Parathyroid adenoma (tissue), 2 donors: ENCODE measurements at regions not wholly inside any gene's neighbourhood (a gene's known extent, or its start where the extent isn't known, plus 50 kb on each side); places are given as distances from the start of the nearest gene placed in this dataset.

Experiments
- H2AFZ ChIP-seq: fragments of 300-600 bp; sonication (generic); one replicate; pipeline ENCODE4 v1.7.0; 2017; ENCODE audit warnings: antibody characterized with exemption, mild to moderate bottlenecking
- H3K27ac ChIP-seq: fragments of 300-600 bp; sonication (generic); one replicate; pipeline ENCODE4 v1.7.0; 2017
- H3K27me3 ChIP-seq: fragments of 300-600 bp; sonication (generic); one replicate; pipeline ENCODE4 v1.7.0; 2017; ENCODE audit warnings: low read length; ENCODE audit not compliant: control insufficient read depth, insufficient read depth
- H3K36me3 ChIP-seq: fragments of 300-600 bp; sonication (generic); one replicate; pipeline ENCODE4 v1.7.0; 2017; ENCODE audit warnings: low read length; ENCODE audit not compliant: control insufficient read depth, insufficient read depth
- H3K4me1 ChIP-seq: fragments of 300-600 bp; sonication (generic); one replicate; pipeline ENCODE4 v1.7.0; 2017; ENCODE audit warnings: control low read depth
- H3K4me2 ChIP-seq: fragments of 300-600 bp; sonication (generic); one replicate; pipeline ENCODE4 v1.7.0; 2017; ENCODE audit warnings: low read length
- H3K4me3 ChIP-seq: fragments of 300-600 bp; sonication (generic); one replicate; pipeline ENCODE4 v1.7.0; 2017; ENCODE audit warnings: low read depth, low read length
- H3K79me2 ChIP-seq: fragments of 300-600 bp; sonication (generic); one replicate; pipeline ENCODE4 v1.7.0; 2017; ENCODE audit warnings: control low read depth
- H3K9ac ChIP-seq: fragments of 300-600 bp; sonication (generic); one replicate; pipeline ENCODE4 v1.7.0; 2017; ENCODE audit warnings: mild to moderate bottlenecking
- H3K9me3 ChIP-seq: fragments of 300-600 bp; sonication (generic); one replicate; pipeline ENCODE4 v1.7.0; 2017; ENCODE audit warnings: low read length; ENCODE audit not compliant: control insufficient read depth
- TF ChIP-seq, protein P1 (sequence below): fragments of 300-600 bp; sonication (generic); IDR thresholded peaks from one replicate; pipeline ENCODE4 v1.7.0; 2017; ENCODE audit warnings: antibody characterized with exemption, mild to moderate bottlenecking
- donor health status: primary hyperparathyroidism.

GRCh38 chr10:25076506-25077177, 60.2 kb downstream of the THNSL1 start:
- Histone ChIP-seq H3K27ac (no peak overlapping the region), H3K4me2 (no peak overlapping the region), H3K4me1 (no peaks in the 10 kb centered on the region), H3K4me3 (no peak overlapping the region), H3K9me3 (no peaks in the 10 kb centered on the region), H2AFZ (no peak overlapping the region), H3K36me3 (no peaks in the 10 kb centered on the region), H3K9ac (no peak overlapping the region), H3K79me2 (no peaks in the 10 kb centered on the region), H3K27me3 (no peaks in the 10 kb centered on the region)
- TF ChIP-seq, protein P1, sequence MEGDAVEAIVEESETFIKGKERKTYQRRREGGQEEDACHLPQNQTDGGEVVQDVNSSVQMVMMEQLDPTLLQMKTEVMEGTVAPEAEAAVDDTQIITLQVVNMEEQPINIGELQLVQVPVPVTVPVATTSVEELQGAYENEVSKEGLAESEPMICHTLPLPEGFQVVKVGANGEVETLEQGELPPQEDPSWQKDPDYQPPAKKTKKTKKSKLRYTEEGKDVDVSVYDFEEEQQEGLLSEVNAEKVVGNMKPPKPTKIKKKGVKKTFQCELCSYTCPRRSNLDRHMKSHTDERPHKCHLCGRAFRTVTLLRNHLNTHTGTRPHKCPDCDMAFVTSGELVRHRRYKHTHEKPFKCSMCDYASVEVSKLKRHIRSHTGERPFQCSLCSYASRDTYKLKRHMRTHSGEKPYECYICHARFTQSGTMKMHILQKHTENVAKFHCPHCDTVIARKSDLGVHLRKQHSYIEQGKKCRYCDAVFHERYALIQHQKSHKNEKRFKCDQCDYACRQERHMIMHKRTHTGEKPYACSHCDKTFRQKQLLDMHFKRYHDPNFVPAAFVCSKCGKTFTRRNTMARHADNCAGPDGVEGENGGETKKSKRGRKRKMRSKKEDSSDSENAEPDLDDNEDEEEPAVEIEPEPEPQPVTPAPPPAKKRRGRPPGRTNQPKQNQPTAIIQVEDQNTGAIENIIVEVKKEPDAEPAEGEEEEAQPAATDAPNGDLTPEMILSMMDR = no peak

DNA sequence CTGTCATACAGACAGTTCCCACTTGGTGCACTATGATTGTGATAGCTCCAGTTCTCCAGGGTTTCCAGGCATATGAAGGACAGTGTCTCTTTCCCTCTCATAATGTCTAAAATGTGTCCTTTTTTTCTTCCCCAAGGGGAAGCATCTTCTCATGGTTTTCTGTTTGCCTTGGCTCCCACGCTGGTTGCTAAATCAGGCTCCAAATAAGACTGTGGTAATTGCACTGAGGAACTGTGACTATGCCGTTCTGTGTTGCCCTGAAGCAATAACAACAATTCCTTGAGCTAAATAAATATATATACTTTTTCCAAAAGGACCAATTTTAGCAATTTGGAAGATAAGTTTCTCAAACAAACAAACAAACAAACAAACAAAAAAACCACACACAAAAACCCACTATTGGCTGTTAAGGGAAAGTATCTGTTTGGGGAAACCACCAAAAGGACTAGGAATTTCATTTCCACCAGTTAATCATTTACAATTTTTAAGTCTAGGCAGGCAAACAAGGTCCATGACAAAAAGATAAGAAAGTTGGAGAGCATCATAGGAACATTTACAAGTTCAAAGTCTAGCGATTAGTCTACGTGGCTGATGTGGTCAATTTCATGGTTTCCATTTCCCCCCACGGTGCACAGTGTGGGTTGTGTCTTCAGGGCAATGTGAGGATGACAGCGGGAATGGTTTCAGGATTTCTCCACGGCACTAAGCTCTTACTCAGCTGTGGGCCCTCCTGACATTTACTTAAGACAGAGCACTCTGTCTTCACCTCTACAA, 62.4 kb downstream of the THNSL1 start:
- TF ChIP-seq, protein P1 = no peak
- Histone ChIP-seq H3K4me3 (no peak overlapping the region), H3K9ac (no peak overlapping the region), H3K4me2 (no peak overlapping the region), H3K79me2 (no peaks in the 10 kb centered on the region), H3K36me3 (no peaks in the 10 kb centered on the region), H3K4me1 (no peaks in the 10 kb centered on the region), H3K27ac (no peak overlapping the region), H3K9me3 (no peaks in the 10 kb centered on the region), H2AFZ (no peak overlapping the region), H3K27me3 (no peaks in the 10 kb centered on the region)

DNA sequence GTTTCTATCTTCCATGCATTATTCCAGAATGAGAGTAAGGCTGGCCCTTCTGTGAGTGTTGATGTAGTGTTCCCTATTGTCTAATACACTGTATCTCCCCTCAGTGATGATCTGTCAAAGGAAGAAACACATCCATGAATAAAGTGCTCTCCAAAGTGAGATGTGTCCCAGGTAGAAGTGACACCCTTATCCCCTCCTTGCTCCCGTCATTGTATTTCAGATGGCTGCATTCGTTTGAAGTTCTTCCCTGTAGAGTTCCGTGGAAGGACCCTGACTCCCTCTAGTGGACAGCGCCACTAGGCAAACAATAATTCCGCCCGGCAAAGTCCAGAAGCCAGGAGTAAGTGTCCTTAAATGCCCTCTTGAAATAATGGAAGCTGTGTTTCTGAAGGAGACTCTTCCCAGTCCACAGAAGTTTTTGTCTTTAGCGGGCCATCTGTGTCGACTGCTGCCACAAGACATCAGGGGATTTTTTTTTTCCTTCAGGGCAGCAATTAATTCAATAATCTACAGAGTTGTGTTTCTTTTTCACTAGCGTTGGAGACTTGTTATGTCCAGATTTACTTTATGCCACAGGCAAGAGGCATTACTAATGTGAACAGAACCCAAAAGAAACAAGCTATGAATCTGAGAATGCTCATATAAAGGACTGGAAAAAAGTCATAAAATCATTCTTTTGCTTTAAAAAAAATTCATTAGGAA, 64.6 kb downstream of the THNSL1 start:
- TF ChIP-seq, protein P1 = peak; percentile 92
- H3K4me2 ChIP-seq = no peak overlapping the region
- no peaks in the 10 kb centered on the region for H3K79me2 ChIP-seq
- no peaks in the 10 kb centered on the region for H3K36me3 ChIP-seq
- no peaks in the 10 kb centered on the region for H3K9me3 ChIP-seq
- no peak overlapping the region for H3K4me3 ChIP-seq
- H3K4me1 ChIP-seq = no peaks in the 10 kb centered on the region
- no peak overlapping the region for H3K27ac ChIP-seq
- peak overlapping the region; percentile 48 for H2AFZ ChIP-seq
- H3K27me3 ChIP-seq = no peaks in the 10 kb centered on the region
- H3K9ac ChIP-seq = no peak overlapping the region

DNA sequence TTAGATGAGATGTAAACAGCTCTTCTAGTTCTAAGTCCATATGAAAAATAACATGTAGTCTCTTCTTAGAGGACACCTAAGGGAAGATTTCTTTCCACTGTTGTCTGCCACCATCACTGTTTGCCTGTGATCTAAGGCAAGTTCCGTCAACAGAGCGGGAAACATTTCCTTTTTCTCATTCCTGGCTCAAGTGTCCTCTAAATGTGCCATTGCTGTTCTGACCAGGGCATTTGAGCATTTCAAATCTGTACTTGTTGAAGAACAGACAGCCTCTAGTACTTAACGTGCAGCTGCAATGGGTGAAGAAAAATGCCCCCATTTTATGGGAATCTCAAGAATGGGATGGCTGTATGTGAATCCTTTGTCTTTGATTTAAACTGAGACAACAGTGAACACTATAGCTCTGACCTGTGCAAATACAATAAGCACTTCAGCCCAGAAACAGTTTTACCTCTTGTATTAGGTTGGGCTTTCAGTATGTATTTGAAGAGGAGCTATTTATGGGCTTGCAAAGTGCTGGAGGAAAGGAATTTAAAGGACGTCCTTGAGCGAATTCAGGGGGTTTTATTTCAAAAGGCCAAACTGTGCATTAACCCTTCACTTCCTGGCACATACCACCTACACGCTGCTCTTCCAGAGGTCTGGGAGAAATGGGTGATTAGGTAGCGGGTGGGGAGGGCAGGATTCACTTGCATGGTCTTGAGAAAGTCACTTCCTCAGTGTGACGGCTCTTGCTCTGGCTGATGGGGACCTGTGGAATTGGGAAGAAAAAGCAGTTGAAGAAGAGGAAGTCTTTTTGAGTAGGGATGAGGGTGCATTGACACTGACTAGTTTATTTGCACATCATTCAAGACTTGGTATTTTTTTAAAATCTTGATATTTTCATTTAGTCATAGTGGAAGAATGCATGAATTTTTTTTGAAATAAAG, 66.1 kb downstream of the THNSL1 start:
- no peaks in the 10 kb centered on the region for H3K9me3 ChIP-seq
- H3K79me2 ChIP-seq = no peaks in the 10 kb centered on the region
- H3K27ac ChIP-seq = no peak overlapping the region
- no peaks in the 10 kb centered on the region for H3K36me3 ChIP-seq
- TF ChIP-seq, protein P1 = no peak
- H3K9ac ChIP-seq = no peak overlapping the region
- no peak overlapping the region for H3K4me2 ChIP-seq
- H3K27me3 ChIP-seq = no peaks in the 10 kb centered on the region
- H2AFZ ChIP-seq = no peak overlapping the region
- no peaks in the 10 kb centered on the region for H3K4me1 ChIP-seq
- H3K4me3 ChIP-seq = no peak overlapping the region
